PC-9 (cell line): ENCODE measurements at regions not wholly inside any gene's neighbourhood (a gene's known extent, or its start where the extent isn't known, plus 50 kb on each side); places are given as distances from the start of the nearest gene placed in this dataset.

Source experiments
- CTCF ChIP-seq: fragments of 200-600 bp; sonication (generic); conservative IDR thresholded peaks from 2 replicates; pipeline ENCODE4 v1.6.1; 2017; ENCODE audit warnings: mixed run types, antibody characterized with exemption, mild to moderate bottlenecking, moderate library complexity
- EZH2 ChIP-seq: fragments of 200-600 bp; sonication (generic); IDR thresholded peaks from 2 replicates; pipeline ENCODE4 v1.8.0; 2017; ENCODE audit warnings: antibody characterized with exemption, low read depth

DNA sequence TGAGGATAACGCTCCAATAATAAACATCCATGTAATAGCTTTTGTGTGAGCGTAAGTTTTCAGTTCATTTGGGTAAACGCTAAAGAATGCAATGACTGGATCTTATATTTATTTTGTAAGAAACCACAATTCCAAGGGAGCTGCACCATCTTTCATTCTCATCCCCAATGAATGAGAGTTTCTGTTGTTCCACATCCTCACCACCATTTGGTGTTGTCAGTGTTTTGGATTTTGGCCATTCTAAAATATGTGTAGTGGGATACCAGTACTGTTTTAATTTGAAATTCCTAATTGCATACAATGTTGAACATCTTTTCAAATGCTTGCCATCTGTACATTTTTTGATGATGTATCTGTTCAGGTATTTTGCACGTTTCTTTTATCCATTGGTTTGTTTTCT lies 50.9 kb upstream of the SEMA3D start:
- TF ChIP-seq CTCF (no peak), EZH2 (no peak)
